SK-N-SH treated with all-trans-retinoic acid at 6 μM for 48 hours (cell line): ENCODE measurements at regions not wholly inside any gene's neighbourhood (a gene's known extent, or its start where the extent isn't known, plus 50 kb on each side); places are given as distances from the start of the nearest gene placed in this dataset.

Experiments used
- ZFP30 ChIP-seq: fragments of 450-650 bp; formaldehyde crosslinking; IDR thresholded peaks from 2 replicates; pipeline ENCODE4 v1.5.0; 2022; ENCODE audit warnings: mild to moderate bottlenecking, moderate library complexity
- ZNF70 ChIP-seq: fragments of 450-650 bp; formaldehyde crosslinking; IDR thresholded peaks from 2 replicates; pipeline ENCODE4 v1.5.0; 2020; ENCODE audit warnings: mild to moderate bottlenecking, moderate library complexity
- TF ChIP-seq, protein P1 (sequence below): fragments of 250-450 bp; sonication (Bioruptor Pico); IDR thresholded peaks from 2 replicates; pipeline ENCODE4 v1.8.0; 2020; ENCODE audit warnings: mild to moderate bottlenecking, moderate library complexity, borderline replicate concordance

DNA sequence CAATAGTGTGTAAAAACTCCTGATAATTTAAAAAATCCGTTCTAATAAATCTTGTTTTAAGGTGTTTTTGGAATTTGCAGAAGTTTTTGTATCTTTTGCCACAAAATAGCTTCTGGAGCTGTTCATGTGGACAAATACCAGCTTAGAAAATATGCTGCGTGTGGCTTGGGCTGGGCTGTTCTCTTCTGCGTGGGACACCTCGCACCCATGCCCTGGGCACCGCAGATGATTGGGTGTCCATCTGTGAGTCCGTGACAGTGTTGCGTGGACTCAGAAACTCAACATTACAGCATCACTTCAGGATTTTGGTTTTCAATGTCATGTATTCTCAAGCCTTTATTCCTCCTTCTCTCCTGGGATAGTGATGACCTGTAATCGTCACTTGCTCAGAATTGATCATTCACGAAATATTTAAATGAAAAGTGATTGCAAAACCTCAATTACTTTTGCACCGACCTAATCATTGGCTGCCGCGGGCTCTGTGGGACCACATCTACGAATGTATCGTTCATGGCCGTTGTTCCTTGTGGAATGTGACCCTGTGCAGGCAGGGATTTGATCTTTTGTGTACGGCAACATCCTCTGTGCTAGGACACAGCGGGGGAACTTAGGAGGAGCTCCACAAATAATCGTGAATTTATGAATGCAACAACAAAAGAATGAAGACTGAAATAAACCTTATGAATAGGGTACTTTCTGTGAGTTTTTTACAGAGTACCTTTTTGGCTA, 210.3 kb upstream of the FOXF1 start:
- TF ChIP-seq, protein P1, sequence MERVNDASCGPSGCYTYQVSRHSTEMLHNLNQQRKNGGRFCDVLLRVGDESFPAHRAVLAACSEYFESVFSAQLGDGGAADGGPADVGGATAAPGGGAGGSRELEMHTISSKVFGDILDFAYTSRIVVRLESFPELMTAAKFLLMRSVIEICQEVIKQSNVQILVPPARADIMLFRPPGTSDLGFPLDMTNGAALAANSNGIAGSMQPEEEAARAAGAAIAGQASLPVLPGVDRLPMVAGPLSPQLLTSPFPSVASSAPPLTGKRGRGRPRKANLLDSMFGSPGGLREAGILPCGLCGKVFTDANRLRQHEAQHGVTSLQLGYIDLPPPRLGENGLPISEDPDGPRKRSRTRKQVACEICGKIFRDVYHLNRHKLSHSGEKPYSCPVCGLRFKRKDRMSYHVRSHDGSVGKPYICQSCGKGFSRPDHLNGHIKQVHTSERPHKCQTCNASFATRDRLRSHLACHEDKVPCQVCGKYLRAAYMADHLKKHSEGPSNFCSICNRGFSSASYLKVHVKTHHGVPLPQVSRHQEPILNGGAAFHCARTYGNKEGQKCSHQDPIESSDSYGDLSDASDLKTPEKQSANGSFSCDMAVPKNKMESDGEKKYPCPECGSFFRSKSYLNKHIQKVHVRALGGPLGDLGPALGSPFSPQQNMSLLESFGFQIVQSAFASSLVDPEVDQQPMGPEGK (CRISPR knock-in tag), result no peak
- TF ChIP-seq ZFP30 (CRISPR knock-in tag), result no peak
- no peak for TF ChIP-seq ZNF70 (CRISPR knock-in tag)
